ENCODE measurements at regions not wholly inside any gene's neighbourhood (a gene's known extent, or its start where the extent isn't known, plus 50 kb on each side); places are given as distances from the start of the nearest gene placed in this dataset.

- DNase-seq (ENCODE audit: low read depth) = peak; percentile 25
Measured at GRCh38 chr3:118408431-118408830, 626.2 kb downstream of the IGSF11 start.

- no peak for DNase-seq (ENCODE audit: low read depth)
Measured at GRCh38 chr3:118412503-118412902, 622.1 kb downstream of the IGSF11 start.

GRCh38 chr3:118425272-118425837, 609.3 kb downstream of the IGSF11 start:
- no peak for DNase-seq (ENCODE audit: low read depth)

- no peak for DNase-seq (ENCODE audit: low read depth)
Measured at GRCh38 chr3:118433825-118434224, 600.8 kb downstream of the IGSF11 start.

GRCh38 chr3:118435851-118436350, 598.7 kb downstream of the IGSF11 start:
- DNase-seq (ENCODE audit: low read depth) = no peak

GRCh38 chr3:118436697-118437262, 597.9 kb downstream of the IGSF11 start:
- no peak for DNase-seq (ENCODE audit: low read depth)

- DNase-seq (ENCODE audit: low read depth) = no peak
Measured at GRCh38 chr3:118445036-118445435, 589.6 kb downstream of the IGSF11 start.

- DNase-seq (ENCODE audit: low read depth) = no peak
Measured at GRCh38 chr3:118447339-118447738, 587.3 kb downstream of the IGSF11 start.

GRCh38 chr3:118466795-118467330, 567.8 kb downstream of the IGSF11 start:
- no peak for DNase-seq (ENCODE audit: low read depth)

- DNase-seq (ENCODE audit: low read depth) = no peak
Measured at GRCh38 chr3:118468801-118469200, 565.8 kb downstream of the IGSF11 start.

- peak; percentile 67 for DNase-seq (ENCODE audit: low read depth)
Measured at GRCh38 chr3:118472586-118472985, 562.1 kb downstream of the IGSF11 start.

GRCh38 chr3:118473343-118473742, 561.3 kb downstream of the IGSF11 start:
- no peak for DNase-seq (ENCODE audit: low read depth)

GRCh38 chr3:118476885-118477618, 557.6 kb downstream of the IGSF11 start:
- DNase-seq (ENCODE audit: low read depth) = no peak

- DNase-seq (ENCODE audit: low read depth) = no peak
Measured at GRCh38 chr3:118477768-118478167, 556.9 kb downstream of the IGSF11 start.

GRCh38 chr3:118478706-118479276, 555.9 kb downstream of the IGSF11 start:
- peak; percentile 70 for DNase-seq (ENCODE audit: low read depth)

- no peak for DNase-seq (ENCODE audit: low read depth)
Measured at GRCh38 chr3:118479376-118479775, 555.3 kb downstream of the IGSF11 start.

GRCh38 chr3:118480101-118480860, 554.4 kb downstream of the IGSF11 start:
- DNase-seq (ENCODE audit: low read depth) = no peak

- DNase-seq (ENCODE audit: low read depth) = no peak
Measured at GRCh38 chr3:118485693-118486092, 549.0 kb downstream of the IGSF11 start.

GRCh38 chr3:118487734-118488133, 546.9 kb downstream of the IGSF11 start:
- no peak for DNase-seq (ENCODE audit: low read depth)

- DNase-seq (ENCODE audit: low read depth) = peak; percentile 6
Measured at GRCh38 chr3:118488732-118489131, 545.9 kb downstream of the IGSF11 start.

- no peak for DNase-seq (ENCODE audit: low read depth)
Measured at GRCh38 chr3:118495206-118495605, 539.4 kb downstream of the IGSF11 start.

GRCh38 chr3:118497274-118497673, 537.4 kb downstream of the IGSF11 start:
- no peak for DNase-seq (ENCODE audit: low read depth)

Measured in M059J (cell line).